ENCODE measurements at regions not wholly inside any gene's neighbourhood (a gene's known extent, or its start where the extent isn't known, plus 50 kb on each side); places are given as distances from the start of the nearest gene placed in this dataset.
"Not testable (repeated sequence)": the region's sequence is repeated elsewhere in the genome, so short reads cannot be mapped to it uniquely, and the experiment has no call there.

GRCh38 chrX:138254001-138254400, 457.5 kb downstream of the FGF13 start (continued):
- no peak for TF ChIP-seq EMX1 (CRISPR knock-in tag; IDR thresholded peaks at IDR 0.05)
- TF ChIP-seq, protein P1, sequence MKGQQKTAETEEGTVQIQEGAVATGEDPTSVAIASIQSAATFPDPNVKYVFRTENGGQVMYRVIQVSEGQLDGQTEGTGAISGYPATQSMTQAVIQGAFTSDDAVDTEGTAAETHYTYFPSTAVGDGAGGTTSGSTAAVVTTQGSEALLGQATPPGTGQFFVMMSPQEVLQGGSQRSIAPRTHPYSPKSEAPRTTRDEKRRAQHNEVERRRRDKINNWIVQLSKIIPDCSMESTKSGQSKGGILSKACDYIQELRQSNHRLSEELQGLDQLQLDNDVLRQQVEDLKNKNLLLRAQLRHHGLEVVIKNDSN (CRISPR knock-in tag; IDR thresholded peaks at IDR 0.05) = no peak
- TF ChIP-seq, protein P2, sequence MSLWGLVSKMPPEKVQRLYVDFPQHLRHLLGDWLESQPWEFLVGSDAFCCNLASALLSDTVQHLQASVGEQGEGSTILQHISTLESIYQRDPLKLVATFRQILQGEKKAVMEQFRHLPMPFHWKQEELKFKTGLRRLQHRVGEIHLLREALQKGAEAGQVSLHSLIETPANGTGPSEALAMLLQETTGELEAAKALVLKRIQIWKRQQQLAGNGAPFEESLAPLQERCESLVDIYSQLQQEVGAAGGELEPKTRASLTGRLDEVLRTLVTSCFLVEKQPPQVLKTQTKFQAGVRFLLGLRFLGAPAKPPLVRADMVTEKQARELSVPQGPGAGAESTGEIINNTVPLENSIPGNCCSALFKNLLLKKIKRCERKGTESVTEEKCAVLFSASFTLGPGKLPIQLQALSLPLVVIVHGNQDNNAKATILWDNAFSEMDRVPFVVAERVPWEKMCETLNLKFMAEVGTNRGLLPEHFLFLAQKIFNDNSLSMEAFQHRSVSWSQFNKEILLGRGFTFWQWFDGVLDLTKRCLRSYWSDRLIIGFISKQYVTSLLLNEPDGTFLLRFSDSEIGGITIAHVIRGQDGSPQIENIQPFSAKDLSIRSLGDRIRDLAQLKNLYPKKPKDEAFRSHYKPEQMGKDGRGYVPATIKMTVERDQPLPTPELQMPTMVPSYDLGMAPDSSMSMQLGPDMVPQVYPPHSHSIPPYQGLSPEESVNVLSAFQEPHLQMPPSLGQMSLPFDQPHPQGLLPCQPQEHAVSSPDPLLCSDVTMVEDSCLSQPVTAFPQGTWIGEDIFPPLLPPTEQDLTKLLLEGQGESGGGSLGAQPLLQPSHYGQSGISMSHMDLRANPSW (CRISPR knock-in tag; conservative IDR thresholded peaks at IDR 0.05; ENCODE audit: low read depth) = no peak

- H3K36me3 Mint-ChIP-seq = peaks cover 6% of the 10 kb centered on the region
- H3K4me1 Mint-ChIP-seq = peaks cover 65% of the 10 kb centered on the region
- no peak for ATAC-seq
- POLR2A ChIA-PET = no interaction called here
- H3K27ac Mint-ChIP-seq = peak overlapping the region; percentile 27; the same call in 1 of the 2 replicates
- DNase-seq (ENCODE audit: low spot score) = no peak
- no peak for TF ChIP-seq GRHL2 (CRISPR knock-in tag; IDR thresholded peaks at IDR 0.05; ENCODE audit: insufficient replicate concordance, severe bottlenecking)
- no peak for TF ChIP-seq FOXK1 (CRISPR knock-in tag; IDR thresholded peaks at IDR 0.05)
- TF ChIP-seq, protein P3, sequence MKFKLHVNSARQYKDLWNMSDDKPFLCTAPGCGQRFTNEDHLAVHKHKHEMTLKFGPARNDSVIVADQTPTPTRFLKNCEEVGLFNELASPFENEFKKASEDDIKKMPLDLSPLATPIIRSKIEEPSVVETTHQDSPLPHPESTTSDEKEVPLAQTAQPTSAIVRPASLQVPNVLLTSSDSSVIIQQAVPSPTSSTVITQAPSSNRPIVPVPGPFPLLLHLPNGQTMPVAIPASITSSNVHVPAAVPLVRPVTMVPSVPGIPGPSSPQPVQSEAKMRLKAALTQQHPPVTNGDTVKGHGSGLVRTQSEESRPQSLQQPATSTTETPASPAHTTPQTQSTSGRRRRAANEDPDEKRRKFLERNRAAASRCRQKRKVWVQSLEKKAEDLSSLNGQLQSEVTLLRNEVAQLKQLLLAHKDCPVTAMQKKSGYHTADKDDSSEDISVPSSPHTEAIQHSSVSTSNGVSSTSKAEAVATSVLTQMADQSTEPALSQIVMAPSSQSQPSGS (CRISPR knock-in tag; IDR thresholded peaks at IDR 0.05; ENCODE audit: borderline replicate concordance, low read depth) = no peak
- TF ChIP-seq, protein P4, sequence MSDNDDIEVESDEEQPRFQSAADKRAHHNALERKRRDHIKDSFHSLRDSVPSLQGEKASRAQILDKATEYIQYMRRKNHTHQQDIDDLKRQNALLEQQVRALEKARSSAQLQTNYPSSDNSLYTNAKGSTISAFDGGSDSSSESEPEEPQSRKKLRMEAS (CRISPR knock-in tag; IDR thresholded peaks at IDR 0.05) = no peak
- TF ChIP-seq ZNF121 (CRISPR knock-in tag; IDR thresholded peaks at IDR 0.05) = no peak
- TF ChIP-seq E2F5 (CRISPR knock-in tag; IDR thresholded peaks at IDR 0.05) = no peak
- no peak for TF ChIP-seq CREM (CRISPR knock-in tag; IDR thresholded peaks at IDR 0.05)
- no peak for TF ChIP-seq FOXJ3 (CRISPR knock-in tag; IDR thresholded peaks at IDR 0.05; ENCODE audit: borderline replicate concordance)
- TF ChIP-seq ZNF317 (CRISPR knock-in tag; IDR thresholded peaks at IDR 0.05; ENCODE audit: borderline replicate concordance, low read depth) = no peak
- no peak for TF ChIP-seq ZMAT4 (CRISPR knock-in tag; IDR thresholded peaks at IDR 0.05)
- CTCF ChIA-PET = no interaction called here
- peaks cover 2% of the 10 kb centered on the region; the same call in 1 of the 2 replicates for H3K27me3 Mint-ChIP-seq (ENCODE audit: low read depth)
- H3K4me3 Mint-ChIP-seq = no peak overlapping the region
- H3K9me3 Mint-ChIP-seq = peaks cover 10% of the 10 kb centered on the region
Observed at GRCh38 chrX:138255373-138255772, 456.1 kb downstream of the FGF13 start.

GRCh38 chrX:138264095-138264494, 447.4 kb downstream of the FGF13 start:
- H3K9me3 Mint-ChIP-seq = peaks cover 20% of the 10 kb centered on the region
- H3K4me3 Mint-ChIP-seq; DNase-seq (ENCODE audit: low spot score); H3K27me3 Mint-ChIP-seq (ENCODE audit: low read depth); H3K27ac Mint-ChIP-seq: not testable (repeated sequence)
- peaks cover 28% of the 10 kb centered on the region for H3K36me3 Mint-ChIP-seq
- ChIA-PET CTCF (interaction anchor here (0.7 kb wide), 1 partner anchor 136 kb away, joined by 3 read pairs; no protein-coding TSS in a partner anchor), POLR2A (interaction anchor here (0.7 kb wide), 1 partner anchor 45 kb away, joined by 3 read pairs; no protein-coding TSS in a partner anchor)
- ATAC-seq = peak; percentile 73
- H3K4me1 Mint-ChIP-seq = peaks cover 51% of the 10 kb centered on the region

- POLR2A ChIA-PET = no interaction called here
- CTCF ChIA-PET = no interaction called here
- H3K27me3 Mint-ChIP-seq (ENCODE audit: low read depth) = no peaks in the 10 kb centered on the region; the same call in 1 of the 2 replicates
- H3K9me3 Mint-ChIP-seq = peaks cover 33% of the 10 kb centered on the region
- no peak overlapping the region for H3K27ac Mint-ChIP-seq
- no peak overlapping the region for H3K4me3 Mint-ChIP-seq
- H3K36me3 Mint-ChIP-seq = peaks cover 6% of the 10 kb centered on the region
- DNase-seq (ENCODE audit: low spot score) (no peak), ATAC-seq (no peak)
- peaks cover 24% of the 10 kb centered on the region for H3K4me1 Mint-ChIP-seq
- TF ChIP-seq EMX1 (CRISPR knock-in tag; IDR thresholded peaks at IDR 0.05) = no peak
- TF ChIP-seq IRF1 (CRISPR knock-in tag; IDR thresholded peaks at IDR 0.05) = no peak
- TF ChIP-seq SMAD3 (CRISPR knock-in tag; IDR thresholded peaks at IDR 0.05; ENCODE audit: borderline replicate concordance) = no peak
- TF ChIP-seq JUN (CRISPR knock-in tag; IDR thresholded peaks at IDR 0.05) = no peak
- no peak for TF ChIP-seq JAZF1 (CRISPR knock-in tag; IDR thresholded peaks at IDR 0.05)
- TF ChIP-seq GABPB1 (CRISPR knock-in tag; IDR thresholded peaks at IDR 0.05) = no peak
- TF ChIP-seq MLX (CRISPR knock-in tag; IDR thresholded peaks at IDR 0.05) = no peak
- TF ChIP-seq MYBL2 (CRISPR knock-in tag; IDR thresholded peaks at IDR 0.05) = no peak
Observed at GRCh38 chrX:138270931-138271330, 440.6 kb downstream of the FGF13 start.
